ENCODE measurements at regions not wholly inside any gene's neighbourhood (a gene's known extent, or its start where the extent isn't known, plus 50 kb on each side); places are given as distances from the start of the nearest gene placed in this dataset.

DNA sequence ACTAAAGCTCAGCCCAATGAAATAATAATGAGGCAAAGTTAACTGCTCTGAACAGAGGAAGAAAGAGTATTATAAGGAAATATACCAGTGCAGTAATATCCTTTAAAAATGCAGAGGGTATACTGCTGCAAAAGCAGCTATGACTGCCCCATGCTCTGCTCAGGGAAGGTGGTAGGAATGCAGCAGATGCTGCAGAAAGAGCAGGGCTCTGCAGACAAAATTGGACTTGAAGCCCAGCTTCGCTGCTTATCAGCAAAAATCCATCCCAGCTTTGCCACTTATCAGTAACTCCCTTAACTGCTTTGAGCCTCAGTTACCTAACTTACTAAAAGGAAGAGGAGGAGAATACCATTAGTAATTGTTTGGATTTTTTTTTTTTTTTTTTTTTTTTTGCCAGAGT lies 533.8 kb upstream of the CDH5 start:
- H3K4me1 ChIP-seq (ENCODE audit: control insufficient read depth in 2 of 2, insufficient read depth in 2 of 2, low read length in 2 of 2) = no peaks in the 10 kb centered on the region
- no peak overlapping the region for H3K9ac ChIP-seq (ENCODE audit: low read length)
- H2AFZ ChIP-seq (ENCODE audit: insufficient read depth, low read depth, low read length, poor library complexity, severe bottlenecking) = no peak overlapping the region
- ATAC-seq (ENCODE audit: low read depth) = no peak
- TF ChIP-seq EZH2 (IDR thresholded peaks at IDR 0.05; ENCODE audit: borderline replicate concordance, insufficient read depth, low read depth, low read length, poor library complexity, severe bottlenecking) (no peak), CTCF (IDR thresholded peaks at IDR 0.05) (no peak)
- no peak for DNase-seq
- H3K27ac Mint-ChIP-seq = no peak overlapping the region
- H3K4me2 ChIP-seq (replicated peaks; ENCODE audit: low read depth, low read length, poor library complexity, severe bottlenecking) = no peak overlapping the region
- H3K9me3 ChIP-seq (ENCODE audit: control extremely low read depth in 1 of 3, control insufficient read depth in 2 of 3, insufficient read depth in 1 of 3, low read length in 2 of 3) = no peaks in the 10 kb centered on the region
- intact Hi-C loops (cut with micrococcal nuclease) = no loop called here
- no peak overlapping the region for H3K4me3 ChIP-seq (ENCODE audit: control extremely low read depth in 1 of 5, extremely low read depth in 1 of 5, insufficient read depth in 1 of 5, low read depth in 2 of 5, low read length in 4 of 5)
- H3K4me1 Mint-ChIP-seq = no peaks in the 10 kb centered on the region
- H3K79me2 ChIP-seq (ENCODE audit: control insufficient read depth, insufficient read depth, low read length) = no peaks in the 10 kb centered on the region
- POLR2A ChIA-PET = no interaction called here
- CTCF ChIA-PET = no interaction called here
- H3K9me3 Mint-ChIP-seq (ENCODE audit: insufficient read depth) = no peaks in the 10 kb centered on the region
- H3K27ac ChIP-seq (ENCODE audit: low read length in 2 of 2) = no peak overlapping the region
- no peaks in the 10 kb centered on the region for H3K27me3 ChIP-seq (replicated peaks in 1 of 4; ENCODE audit: control extremely low read depth in 1 of 4, control insufficient read depth in 3 of 4, insufficient read depth in 4 of 4, low read length in 3 of 4)
- no CpG with 5 or more reads among the region's 1 CpG for WGBS (ENCODE audit: insufficient coverage)
- H3K36me3 ChIP-seq (replicated peaks in 1 of 2; ENCODE audit: control extremely low read depth in 1 of 2, control insufficient read depth in 1 of 2, extremely low read depth in 1 of 2, insufficient read depth in 2 of 2, low read length in 1 of 2) = no peaks in the 10 kb centered on the region
- H3K27me3 Mint-ChIP-seq = peaks cover 3% of the 10 kb centered on the region
- H3K4me3 Mint-ChIP-seq = no peak overlapping the region
- no peaks in the 10 kb centered on the region for H4K20me1 ChIP-seq (ENCODE audit: control insufficient read depth, insufficient read depth, low read length, poor library complexity, severe bottlenecking)

GRCh38 chr16:65831903-65832666 lies 534.4 kb upstream of the CDH5 start:
- H3K9me3 ChIP-seq (ENCODE audit: control extremely low read depth in 1 of 3, control insufficient read depth in 2 of 3, insufficient read depth in 1 of 3, low read length in 2 of 3) = no peaks in the 10 kb centered on the region
- H3K9ac ChIP-seq (ENCODE audit: low read length) = no peak overlapping the region
- no peaks in the 10 kb centered on the region for H3K79me2 ChIP-seq (ENCODE audit: control insufficient read depth, insufficient read depth, low read length)
- no peak for TF ChIP-seq CTCF (IDR thresholded peaks at IDR 0.05)
- H3K4me3 ChIP-seq (ENCODE audit: control extremely low read depth in 1 of 5, extremely low read depth in 1 of 5, insufficient read depth in 1 of 5, low read depth in 2 of 5, low read length in 4 of 5) = no peak overlapping the region
- POLR2A ChIA-PET = no interaction called here
- H3K27me3 ChIP-seq (replicated peaks in 1 of 4; ENCODE audit: control extremely low read depth in 1 of 4, control insufficient read depth in 3 of 4, insufficient read depth in 4 of 4, low read length in 3 of 4) = no peaks in the 10 kb centered on the region
- H3K27ac ChIP-seq (ENCODE audit: low read length in 2 of 2) = no peak overlapping the region
- no peak overlapping the region for H2AFZ ChIP-seq (ENCODE audit: insufficient read depth, low read depth, low read length, poor library complexity, severe bottlenecking)
- H3K4me3 Mint-ChIP-seq = no peak overlapping the region
- WGBS (ENCODE audit: insufficient coverage) = 100% methylated on average over 2 of the region's 4 CpGs
- intact Hi-C loops (cut with micrococcal nuclease) = no loop called here
- H4K20me1 ChIP-seq (ENCODE audit: control insufficient read depth, insufficient read depth, low read length, poor library complexity, severe bottlenecking) = no peaks in the 10 kb centered on the region
- CTCF ChIA-PET = no interaction called here
- peaks cover 3% of the 10 kb centered on the region for H3K27me3 Mint-ChIP-seq
- no peaks in the 10 kb centered on the region for H3K36me3 ChIP-seq (replicated peaks in 1 of 2; ENCODE audit: control extremely low read depth in 1 of 2, control insufficient read depth in 1 of 2, extremely low read depth in 1 of 2, insufficient read depth in 2 of 2, low read length in 1 of 2)
- H3K27ac Mint-ChIP-seq = no peak overlapping the region
- H3K4me1 ChIP-seq (ENCODE audit: control insufficient read depth in 2 of 2, insufficient read depth in 2 of 2, low read length in 2 of 2) = no peaks in the 10 kb centered on the region
- H3K4me2 ChIP-seq (replicated peaks; ENCODE audit: low read depth, low read length, poor library complexity, severe bottlenecking) = no peak overlapping the region
- no peaks in the 10 kb centered on the region for H3K9me3 Mint-ChIP-seq (ENCODE audit: insufficient read depth)
- DNase-seq (no peak), ATAC-seq (ENCODE audit: low read depth) (no peak)
- no peaks in the 10 kb centered on the region for H3K4me1 Mint-ChIP-seq
